Tibial nerve (tissue), 4 donors: ENCODE measurements at regions not wholly inside any gene's neighbourhood (a gene's known extent, or its start where the extent isn't known, plus 50 kb on each side); places are given as distances from the start of the nearest gene placed in this dataset.

ENCODE experiments used
- DNase-seq, 2 donors: peaks; one replicate each; pipeline ENCODE4 v3.0.0-alpha.2; 2019; ENCODE audit warnings: low spot score in 2 of 2
- H3K27ac ChIP-seq, 4 donors: fragments of 200-600 bp; sonication (generic) in 3 of 4; one replicate each; pipeline ENCODE4 v1.5.1; 2017 to 2019; ENCODE audit warnings: mild to moderate bottlenecking in 1 of 4
- H3K27me3 ChIP-seq, 2 donors: fragments of 200-600 bp; sonication (generic) in 1 of 2; one replicate each; pipeline versions ENCODE4 v1.5.1 to v1.6.0; 2017 to 2019
- H3K36me3 ChIP-seq, 3 donors: fragments of 200-600 bp; sonication (generic); one replicate each; pipeline ENCODE4 v1.5.1; 2018 to 2019
- H3K4me1 ChIP-seq, 4 donors: fragments of 200-600 bp; sonication (generic) in 3 of 4; one replicate each; pipeline ENCODE4 v1.5.1; 2017 to 2019
- H3K4me3 ChIP-seq, 4 donors: fragments of 200-600 bp; sonication (generic) in 3 of 4; one replicate each; pipeline ENCODE4 v1.5.1; 2017 to 2019; ENCODE audit warnings: mild to moderate bottlenecking in 1 of 4, moderate library complexity in 1 of 4
- H3K9me3 ChIP-seq, 4 donors: fragments of 200-600 bp; sonication (generic) in 3 of 4; one replicate each; pipeline ENCODE4 v1.5.1; 2017 to 2019
- EP300 ChIP-seq, 2 donors: sonication (generic); formaldehyde crosslinking; IDR thresholded peaks; one replicate each; pipeline ENCODE4 v1.6.1; 2017; ENCODE audit warnings: antibody characterized with exemption in 2 of 2, mild to moderate bottlenecking in 1 of 2
- POLR2A ChIP-seq, 2 donors: fragments of 450-650 bp; IDR thresholded peaks; one replicate each; pipeline ENCODE4 v1.6.1; 2017; ENCODE audit warnings: antibody characterized with exemption in 2 of 2, mild to moderate bottlenecking in 2 of 2, moderate library complexity in 2 of 2
- WGBS, 2 donors: methylation state at CpG; one replicate each; pipeline ENCODE4 v1.1.5; 2018; 5-methylcytosine and 5-hydroxymethylcytosine counted together
- TF ChIP-seq, protein P1 (sequence below), 5 experiments: fragments of 200-600 bp in 3 of 5; fragments of 450-650 bp in 2 of 5; sonication (generic) in 3 of 5; IDR thresholded peaks; one replicate each; pipeline ENCODE4 v1.5.1; 2016 to 2019; ENCODE audit warnings: antibody characterized with exemption in 5 of 5, mild to moderate bottlenecking in 3 of 5, moderate library complexity in 2 of 5

DNA sequence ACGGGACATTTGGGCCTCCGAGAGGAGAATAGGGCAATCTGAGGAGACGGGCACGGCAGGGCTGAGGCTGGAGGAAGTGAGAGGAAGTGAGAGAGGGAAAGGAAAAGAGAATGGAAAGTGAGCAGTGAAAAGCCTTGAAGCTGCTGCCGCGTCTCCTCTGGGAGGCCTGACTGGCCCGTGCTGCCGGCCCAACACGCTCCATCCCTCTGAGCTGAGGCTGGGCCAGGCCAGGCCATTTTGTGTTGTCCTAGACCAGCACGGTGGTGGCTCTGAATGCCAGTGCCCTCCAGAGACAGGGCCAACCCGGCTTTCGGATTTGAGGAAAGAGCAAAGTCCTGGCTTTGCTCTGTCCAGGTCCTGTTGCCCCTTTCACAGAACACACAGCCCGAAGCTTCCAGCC, 361.1 kb upstream of the SHH start:
- TF ChIP-seq EP300 (IDR thresholded peaks at IDR 0.05) (no peak), POLR2A (IDR thresholded peaks at IDR 0.05) (no peak)
- TF ChIP-seq, protein P1, sequence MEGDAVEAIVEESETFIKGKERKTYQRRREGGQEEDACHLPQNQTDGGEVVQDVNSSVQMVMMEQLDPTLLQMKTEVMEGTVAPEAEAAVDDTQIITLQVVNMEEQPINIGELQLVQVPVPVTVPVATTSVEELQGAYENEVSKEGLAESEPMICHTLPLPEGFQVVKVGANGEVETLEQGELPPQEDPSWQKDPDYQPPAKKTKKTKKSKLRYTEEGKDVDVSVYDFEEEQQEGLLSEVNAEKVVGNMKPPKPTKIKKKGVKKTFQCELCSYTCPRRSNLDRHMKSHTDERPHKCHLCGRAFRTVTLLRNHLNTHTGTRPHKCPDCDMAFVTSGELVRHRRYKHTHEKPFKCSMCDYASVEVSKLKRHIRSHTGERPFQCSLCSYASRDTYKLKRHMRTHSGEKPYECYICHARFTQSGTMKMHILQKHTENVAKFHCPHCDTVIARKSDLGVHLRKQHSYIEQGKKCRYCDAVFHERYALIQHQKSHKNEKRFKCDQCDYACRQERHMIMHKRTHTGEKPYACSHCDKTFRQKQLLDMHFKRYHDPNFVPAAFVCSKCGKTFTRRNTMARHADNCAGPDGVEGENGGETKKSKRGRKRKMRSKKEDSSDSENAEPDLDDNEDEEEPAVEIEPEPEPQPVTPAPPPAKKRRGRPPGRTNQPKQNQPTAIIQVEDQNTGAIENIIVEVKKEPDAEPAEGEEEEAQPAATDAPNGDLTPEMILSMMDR (IDR thresholded peaks at IDR 0.05): no peak
- 73 to 76% methylated on average over 13 of the region's 13 CpGs for WGBS, 2 donors
- H3K27ac ChIP-seq: no peak overlapping the region
- no peaks in the 10 kb centered on the region for H3K27me3 ChIP-seq
- no peak for DNase-seq
- H3K4me3 ChIP-seq: no peak overlapping the region
- no peaks in the 10 kb centered on the region for H3K9me3 ChIP-seq
- no peaks in the 10 kb centered on the region for H3K36me3 ChIP-seq
- no peaks in the 10 kb centered on the region for H3K4me1 ChIP-seq

DNA sequence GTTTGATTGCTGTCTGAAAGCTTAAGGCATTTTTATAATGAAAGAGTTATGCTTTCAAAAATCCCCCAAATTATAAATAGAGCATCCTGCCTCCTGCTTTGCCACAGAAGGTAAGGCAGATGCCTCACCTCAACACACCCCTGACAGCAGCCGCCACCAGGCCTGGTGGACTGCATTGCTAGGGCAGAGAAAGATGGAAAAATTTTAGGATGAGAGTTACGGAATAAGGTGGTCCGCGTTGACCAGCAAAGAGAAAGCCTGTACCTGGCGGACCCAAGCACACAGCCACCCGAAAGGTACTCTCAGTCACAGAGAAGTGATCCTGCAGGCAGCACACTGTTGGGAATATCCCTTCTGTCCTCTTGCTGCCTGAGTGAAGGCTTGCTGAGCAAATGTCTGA, 360.4 kb upstream of the SHH start:
- Histone ChIP-seq H3K9me3 (no peaks in the 10 kb centered on the region), H3K4me1 (no peaks in the 10 kb centered on the region), H3K4me3 (no peak overlapping the region), H3K27ac (no peak overlapping the region), H3K36me3 (no peaks in the 10 kb centered on the region), H3K27me3 (no peaks in the 10 kb centered on the region)
- TF ChIP-seq EP300 (IDR thresholded peaks at IDR 0.05) (no peak), POLR2A (IDR thresholded peaks at IDR 0.05) (no peak)
- TF ChIP-seq, protein P1 (IDR thresholded peaks at IDR 0.05): no peak
- no peak for DNase-seq
- WGBS, 2 donors: 83 to 92% methylated on average over 6 of the region's 6 CpGs

GRCh38 chr7:156169474-156170370, 357.5 kb upstream of the SHH start:
- H3K4me1 ChIP-seq: no peaks in the 10 kb centered on the region

GRCh38 chr7:156168434-156168833, 356.2 kb upstream of the SHH start:
- no peak for DNase-seq
- no peak overlapping the region for H3K27ac ChIP-seq
- WGBS, 2 donors: 71 to 80% methylated on average over 11 to 18 of the region's 18 CpGs

More at GRCh38 chr7:156169474-156170370, 357.5 kb upstream of the SHH start:
- TF ChIP-seq EP300 (IDR thresholded peaks at IDR 0.05): no peak
- TF ChIP-seq, protein P1 (IDR thresholded peaks at IDR 0.05): no peak
- no peak for TF ChIP-seq POLR2A (IDR thresholded peaks at IDR 0.05)
- Histone ChIP-seq H3K4me3 (no peak overlapping the region), H3K27me3 (no peaks in the 10 kb centered on the region), H3K9me3 (no peaks in the 10 kb centered on the region), H3K36me3 (no peaks in the 10 kb centered on the region), H3K27ac (no peak overlapping the region)
- no peak for DNase-seq
- WGBS, 2 donors: 60 to 68% methylated on average over 21 to 32 of the region's 32 CpGs

DNA sequence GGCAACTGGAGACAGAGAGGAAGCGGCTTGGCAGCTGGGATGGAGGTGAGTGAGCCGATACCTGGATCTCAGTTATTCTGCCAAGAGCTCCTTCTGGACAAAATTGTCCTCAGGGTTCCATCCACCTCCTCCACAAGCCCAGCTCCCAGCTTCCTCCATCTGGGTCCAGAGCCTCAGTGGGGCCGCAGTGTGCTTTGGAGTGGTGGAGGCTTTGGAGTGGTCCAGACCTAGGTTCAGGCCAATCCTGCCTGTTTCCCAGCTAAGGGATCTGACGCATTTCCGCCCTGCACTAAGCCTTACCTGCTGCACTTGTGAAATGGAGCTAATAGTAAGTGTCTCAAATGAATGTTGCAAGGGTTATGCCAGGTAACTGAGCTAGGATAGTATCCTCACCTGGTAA, 355.7 kb upstream of the SHH start:
- WGBS, 2 donors: 78 to 93% methylated on average over 3 to 5 of the region's 5 CpGs
- no peaks in the 10 kb centered on the region for H3K9me3 ChIP-seq
- TF ChIP-seq, protein P1 (IDR thresholded peaks at IDR 0.05): no peak
- no peak for TF ChIP-seq EP300 (IDR thresholded peaks at IDR 0.05)
- no peak for TF ChIP-seq POLR2A (IDR thresholded peaks at IDR 0.05)
- no peaks in the 10 kb centered on the region for H3K27me3 ChIP-seq
- H3K36me3 ChIP-seq: no peaks in the 10 kb centered on the region
- DNase-seq: no peak
- H3K4me1 ChIP-seq: no peaks in the 10 kb centered on the region
- no peak overlapping the region for H3K4me3 ChIP-seq
- H3K27ac ChIP-seq: no peak overlapping the region

More at GRCh38 chr7:156168434-156168833, 356.2 kb upstream of the SHH start:
- Histone ChIP-seq H3K27me3 (no peaks in the 10 kb centered on the region), H3K4me3 (no peak overlapping the region), H3K36me3 (no peaks in the 10 kb centered on the region), H3K4me1 (no peaks in the 10 kb centered on the region), H3K9me3 (no peaks in the 10 kb centered on the region)
- TF ChIP-seq EP300 (IDR thresholded peaks at IDR 0.05): no peak
- TF ChIP-seq, protein P1 (IDR thresholded peaks at IDR 0.05): no peak
- no peak for TF ChIP-seq POLR2A (IDR thresholded peaks at IDR 0.05)
